ENCODE measurements at regions not wholly inside any gene's neighbourhood (a gene's known extent, or its start where the extent isn't known, plus 50 kb on each side); places are given as distances from the start of the nearest gene placed in this dataset.
"Not testable (repeated sequence)": the region's sequence is repeated elsewhere in the genome, so short reads cannot be mapped to it uniquely, and the experiment has no call there.

DNA sequence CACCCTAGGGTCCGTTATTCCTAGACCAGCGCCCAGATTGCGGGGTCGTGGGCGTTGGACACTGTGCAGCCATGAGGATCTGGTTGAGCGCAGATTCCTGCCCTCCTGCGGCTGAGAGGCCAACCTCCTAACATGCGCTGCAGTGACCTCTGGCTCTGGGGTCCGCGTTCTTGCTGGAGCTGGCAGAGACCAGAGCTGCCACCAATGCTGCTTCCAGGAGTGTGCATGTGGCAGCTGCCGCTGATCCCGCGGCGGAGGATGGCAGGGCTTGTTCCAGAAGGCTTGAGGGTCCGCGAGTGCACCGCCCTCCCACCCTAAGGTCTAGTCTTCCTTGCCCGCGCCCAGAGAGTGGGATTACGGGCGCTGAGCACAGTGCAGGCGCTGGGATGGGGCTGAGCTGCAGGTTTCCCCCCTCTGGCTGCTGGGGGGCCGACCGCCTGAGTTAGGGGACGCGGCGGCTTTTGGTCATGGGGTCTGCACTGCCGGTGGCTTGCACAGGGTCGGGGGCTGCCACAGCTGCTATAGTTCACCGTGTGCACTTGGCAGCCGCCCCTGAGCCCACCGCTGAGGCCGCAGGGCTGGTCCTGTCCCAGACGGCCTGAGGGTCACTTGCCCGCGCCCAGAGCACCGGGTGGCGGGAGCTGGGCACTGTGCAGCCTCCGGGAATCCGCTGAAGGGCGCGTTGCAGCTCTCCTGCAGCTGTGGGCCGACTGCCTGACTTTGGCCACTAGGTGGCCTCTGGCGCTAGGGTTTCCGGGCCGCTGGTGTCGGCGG, 145.9 kb downstream of the CCDC74A start:
- intact Hi-C loops (cut with DNase I, micrococcal nuclease), result no loop called here

DNA sequence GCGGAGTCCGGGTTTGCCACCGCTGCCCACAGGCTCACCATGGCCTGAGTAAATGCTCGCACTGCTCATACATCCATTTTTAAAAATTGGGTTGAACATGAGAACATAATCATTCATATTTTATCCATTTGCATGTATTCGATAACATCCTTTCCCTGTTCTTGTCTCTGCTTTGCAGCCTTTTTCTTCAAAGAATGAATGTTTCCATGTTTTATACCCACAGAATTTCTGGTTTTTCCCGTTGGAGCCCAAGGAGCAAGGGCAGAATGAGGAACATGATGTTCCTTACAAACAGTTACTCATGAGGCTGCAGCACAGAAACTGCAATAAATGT, 146.5 kb downstream of the CCDC74A start:
- Histone ChIP-seq H3K9me3 (no peaks in the 10 kb centered on the region), H3K4me3 (no peak overlapping the region), H3K4me1 (ENCODE audit: low read depth) (peaks cover 21% of the 10 kb centered on the region), H3K36me3 (ENCODE audit: low read depth) (no peaks in the 10 kb centered on the region)
- intact Hi-C loops (cut with DNase I, micrococcal nuclease), result no loop called here
- ATAC-seq (no peak), DNase-seq (no peak)
- TF ChIP-seq, protein P1, sequence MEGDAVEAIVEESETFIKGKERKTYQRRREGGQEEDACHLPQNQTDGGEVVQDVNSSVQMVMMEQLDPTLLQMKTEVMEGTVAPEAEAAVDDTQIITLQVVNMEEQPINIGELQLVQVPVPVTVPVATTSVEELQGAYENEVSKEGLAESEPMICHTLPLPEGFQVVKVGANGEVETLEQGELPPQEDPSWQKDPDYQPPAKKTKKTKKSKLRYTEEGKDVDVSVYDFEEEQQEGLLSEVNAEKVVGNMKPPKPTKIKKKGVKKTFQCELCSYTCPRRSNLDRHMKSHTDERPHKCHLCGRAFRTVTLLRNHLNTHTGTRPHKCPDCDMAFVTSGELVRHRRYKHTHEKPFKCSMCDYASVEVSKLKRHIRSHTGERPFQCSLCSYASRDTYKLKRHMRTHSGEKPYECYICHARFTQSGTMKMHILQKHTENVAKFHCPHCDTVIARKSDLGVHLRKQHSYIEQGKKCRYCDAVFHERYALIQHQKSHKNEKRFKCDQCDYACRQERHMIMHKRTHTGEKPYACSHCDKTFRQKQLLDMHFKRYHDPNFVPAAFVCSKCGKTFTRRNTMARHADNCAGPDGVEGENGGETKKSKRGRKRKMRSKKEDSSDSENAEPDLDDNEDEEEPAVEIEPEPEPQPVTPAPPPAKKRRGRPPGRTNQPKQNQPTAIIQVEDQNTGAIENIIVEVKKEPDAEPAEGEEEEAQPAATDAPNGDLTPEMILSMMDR (IDR thresholded peaks at IDR 0.05), result peak; percentile 3

More for the DNA sequence above, 145.9 kb downstream of the CCDC74A start:
- peak; percentile 97 for ATAC-seq
- Histone ChIP-seq H3K4me1 (ENCODE audit: low read depth) (peaks cover 21% of the 10 kb centered on the region), H3K36me3 (ENCODE audit: low read depth) (no peaks in the 10 kb centered on the region), H3K9me3 (no peaks in the 10 kb centered on the region), H3K4me3 (no peak overlapping the region)
- TF ChIP-seq, protein P1 (IDR thresholded peaks at IDR 0.05), result peak; percentile 83
- peak; percentile 76 to 87 (median 81) for DNase-seq

DNA sequence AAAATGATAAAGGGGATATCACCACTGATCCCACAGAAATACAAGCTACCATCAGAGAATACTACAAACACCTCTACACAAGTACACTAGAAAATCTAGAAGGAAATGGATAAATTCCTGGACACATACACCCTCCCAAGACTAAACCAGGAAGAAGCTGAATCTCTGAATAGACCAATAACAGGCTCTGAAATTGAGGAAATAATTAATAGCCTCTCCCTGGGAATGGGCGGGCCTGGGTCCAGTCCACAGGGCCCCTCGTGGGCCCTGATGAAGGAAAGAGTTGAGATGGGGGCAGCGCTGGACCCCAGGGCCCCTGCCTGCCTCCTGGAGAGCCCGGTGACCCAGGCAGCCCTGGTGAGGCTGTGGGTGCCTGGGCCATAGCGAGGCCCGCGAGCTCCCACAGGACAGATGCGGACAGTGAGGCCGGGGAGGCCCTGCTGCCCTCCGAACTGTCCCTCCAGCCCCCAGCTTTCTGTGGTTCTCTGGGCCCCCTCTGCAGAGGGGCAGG, 154.0 kb downstream of the CCDC74A start:
- peak; percentile 25 for ATAC-seq
- H3K4me3 ChIP-seq; H3K36me3 ChIP-seq (ENCODE audit: low read depth); intact Hi-C loops (cut with DNase I, micrococcal nuclease); H3K9me3 ChIP-seq; DNase-seq; H3K4me1 ChIP-seq (ENCODE audit: low read depth): not testable (repeated sequence)

DNA sequence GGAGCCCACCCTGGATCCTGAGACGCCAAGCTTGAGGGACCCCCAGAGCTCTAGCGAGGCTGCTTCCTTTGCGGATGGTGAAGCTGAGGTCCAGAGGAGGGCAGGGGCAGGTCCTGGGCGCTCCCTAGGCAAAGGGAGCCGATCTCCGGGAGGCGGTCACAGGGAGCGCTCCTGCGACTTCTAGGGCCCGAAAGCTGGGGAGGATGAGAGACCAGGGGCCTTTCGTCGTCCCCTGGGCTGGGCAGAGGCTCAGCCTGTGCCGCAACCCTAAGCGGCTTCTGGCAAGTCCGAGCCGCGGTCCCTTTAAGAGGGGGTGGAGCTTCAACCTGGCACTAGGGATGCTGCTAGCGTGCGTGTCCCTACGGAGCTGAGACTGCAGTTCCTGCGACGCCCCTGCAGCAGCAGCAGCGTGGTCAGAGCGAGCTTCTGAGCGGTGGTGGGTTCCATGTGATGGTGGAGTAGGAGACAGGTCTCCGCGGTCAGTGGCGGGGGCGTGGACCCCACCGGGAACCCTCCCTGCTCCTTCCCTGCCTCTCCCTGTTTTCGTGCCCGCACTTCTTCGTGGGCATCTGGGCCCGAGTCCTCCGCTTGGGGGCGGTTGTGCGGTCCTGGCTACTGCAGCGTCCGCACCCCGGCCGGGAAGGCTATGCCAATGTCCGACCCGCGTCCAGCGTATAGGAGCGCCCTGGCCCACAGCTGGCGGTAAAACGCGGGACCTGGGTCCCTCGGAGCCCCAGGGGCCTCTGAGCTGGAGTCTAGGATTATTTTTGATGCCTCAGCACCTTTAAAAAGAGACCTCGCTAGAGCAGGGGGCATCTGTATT, 154.6 kb downstream of the CCDC74A start:
- DNase-seq, result peak; percentile 80 to 86 (median 83)
- TF ChIP-seq, protein P1 (IDR thresholded peaks at IDR 0.05), result no peak
- Histone ChIP-seq H3K36me3 (ENCODE audit: low read depth) (no peaks in the 10 kb centered on the region), H3K4me3 (peak overlapping the region; percentile 14), H3K4me1 (ENCODE audit: low read depth) (no peaks in the 10 kb centered on the region), H3K9me3 (no peaks in the 10 kb centered on the region)
- intact Hi-C loops (cut with DNase I, micrococcal nuclease), result no loop called here
- peak; percentile 99 for ATAC-seq

DNA sequence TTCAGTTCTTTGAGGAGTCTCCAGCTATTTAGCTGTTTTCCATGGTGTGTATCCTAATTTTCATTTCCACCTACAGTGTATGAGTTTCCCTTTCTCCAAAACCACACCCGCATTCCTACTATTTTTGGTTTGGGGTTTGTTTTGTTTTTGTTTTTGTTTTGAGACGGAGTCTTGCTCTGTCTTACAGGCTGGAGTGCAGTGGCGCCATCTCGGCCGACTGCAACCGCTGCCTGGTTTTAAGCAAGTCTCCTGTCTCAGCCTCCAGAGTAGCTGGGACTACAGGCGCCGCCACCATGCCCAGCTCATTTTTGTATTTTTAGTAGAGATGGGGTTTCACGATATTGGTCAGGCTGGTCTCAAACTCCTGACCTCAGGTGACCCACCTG, 155.2 kb downstream of the CCDC74A start:
- intact Hi-C loops (cut with DNase I, micrococcal nuclease); H3K4me1 ChIP-seq (ENCODE audit: low read depth); H3K36me3 ChIP-seq (ENCODE audit: low read depth); H3K4me3 ChIP-seq; H3K9me3 ChIP-seq: not testable (repeated sequence)
- ATAC-seq, result peak; percentile 40
- peak; percentile 10 to 44 (median 36) for DNase-seq

DNA sequence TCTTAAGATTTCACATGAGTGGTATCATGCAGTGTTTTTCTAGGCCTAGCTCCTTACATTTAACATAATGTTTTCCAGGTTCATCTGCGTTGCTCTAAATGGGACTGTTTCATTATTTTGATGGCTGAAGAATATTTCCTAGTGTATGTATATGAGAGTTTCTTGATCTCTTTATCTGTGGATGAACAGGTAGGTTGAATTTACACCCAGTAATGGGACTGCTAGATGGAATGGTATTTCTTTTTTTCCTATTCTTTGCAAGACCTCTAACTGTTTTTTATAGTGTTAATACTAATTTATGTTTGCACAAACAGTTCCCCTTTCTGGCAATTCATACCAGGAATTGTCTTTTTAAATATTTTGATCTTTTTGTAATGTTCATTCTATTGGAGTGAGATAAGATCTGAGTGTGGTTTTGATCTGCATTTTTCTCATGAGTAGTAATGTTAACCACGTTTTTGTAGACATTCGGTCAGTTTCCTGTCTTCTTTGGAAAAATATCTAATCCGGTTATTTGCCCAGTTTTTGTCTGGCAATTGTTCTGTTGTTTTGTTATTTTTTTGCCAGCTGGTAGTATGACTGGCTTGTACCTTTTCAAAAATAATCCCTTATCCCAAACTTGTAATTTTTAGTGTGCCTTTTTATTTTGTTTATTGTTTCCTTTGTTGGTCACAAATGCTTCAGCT, 157.1 kb downstream of the CCDC74A start:
- intact Hi-C loops (cut with DNase I, micrococcal nuclease); H3K4me3 ChIP-seq; H3K9me3 ChIP-seq; DNase-seq; ATAC-seq; H3K36me3 ChIP-seq (ENCODE audit: low read depth); H3K4me1 ChIP-seq (ENCODE audit: low read depth): not testable (repeated sequence)

DNA sequence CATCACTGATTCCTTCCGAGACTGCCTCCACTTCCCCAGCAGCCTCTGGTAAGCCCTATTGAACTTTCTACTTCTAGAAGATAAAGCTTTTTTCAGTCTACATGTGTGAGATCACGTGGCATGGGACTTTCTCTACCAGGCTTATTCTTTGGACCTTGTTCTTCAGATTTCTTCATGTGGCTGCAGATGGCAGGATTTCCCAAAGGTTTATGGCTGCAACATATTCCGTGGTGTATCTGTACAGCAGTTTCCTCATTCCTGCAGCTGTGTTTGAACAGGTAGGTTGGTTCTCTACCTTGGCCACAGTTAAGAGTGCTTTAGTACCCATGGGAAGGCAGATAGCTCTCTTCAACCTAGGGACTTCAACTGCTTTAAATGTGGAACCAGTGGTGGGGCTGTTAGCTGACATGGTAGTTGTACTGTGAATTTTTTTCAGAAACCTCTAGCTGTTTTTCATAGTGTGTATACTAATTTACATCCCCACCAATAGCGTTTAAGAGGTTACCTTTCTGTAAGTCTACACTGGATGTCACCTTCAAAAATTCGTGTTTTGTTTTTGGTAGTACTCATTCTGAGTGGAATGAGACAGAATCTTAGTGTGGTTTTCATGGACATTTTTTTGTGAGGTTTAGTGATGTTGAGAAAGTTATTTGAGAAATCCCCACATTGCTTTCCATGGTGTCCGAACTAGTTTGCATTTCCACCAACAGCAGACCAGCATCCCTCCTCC, 158.6 kb downstream of the CCDC74A start:
- H3K9me3 ChIP-seq; intact Hi-C loops (cut with DNase I, micrococcal nuclease); H3K4me1 ChIP-seq (ENCODE audit: low read depth); H3K36me3 ChIP-seq (ENCODE audit: low read depth); H3K4me3 ChIP-seq: not testable (repeated sequence)
- ATAC-seq (peak; percentile 65), DNase-seq (peak in 1 of 3 donors; percentile 44)

DNA sequence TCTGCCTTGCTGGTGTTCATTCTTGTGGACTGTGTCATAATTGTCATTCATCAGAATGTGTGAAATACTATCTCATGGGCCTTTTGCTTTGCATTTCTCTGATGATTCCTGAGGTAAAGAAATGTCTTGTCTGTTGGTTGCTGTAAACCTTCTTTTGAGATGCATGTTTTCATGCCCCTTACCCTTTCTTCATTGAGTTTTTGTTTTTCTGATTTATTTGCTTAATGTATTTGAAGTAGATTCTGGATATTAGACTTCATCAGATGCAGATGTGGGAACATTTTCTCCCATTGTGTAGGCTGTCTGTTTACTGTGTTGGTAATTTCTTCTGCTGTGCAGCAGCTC, 159.2 kb downstream of the CCDC74A start:
- H3K9me3 ChIP-seq; H3K4me3 ChIP-seq; intact Hi-C loops (cut with DNase I, micrococcal nuclease); H3K4me1 ChIP-seq (ENCODE audit: low read depth); DNase-seq; ATAC-seq; H3K36me3 ChIP-seq (ENCODE audit: low read depth): not testable (repeated sequence)

DNA sequence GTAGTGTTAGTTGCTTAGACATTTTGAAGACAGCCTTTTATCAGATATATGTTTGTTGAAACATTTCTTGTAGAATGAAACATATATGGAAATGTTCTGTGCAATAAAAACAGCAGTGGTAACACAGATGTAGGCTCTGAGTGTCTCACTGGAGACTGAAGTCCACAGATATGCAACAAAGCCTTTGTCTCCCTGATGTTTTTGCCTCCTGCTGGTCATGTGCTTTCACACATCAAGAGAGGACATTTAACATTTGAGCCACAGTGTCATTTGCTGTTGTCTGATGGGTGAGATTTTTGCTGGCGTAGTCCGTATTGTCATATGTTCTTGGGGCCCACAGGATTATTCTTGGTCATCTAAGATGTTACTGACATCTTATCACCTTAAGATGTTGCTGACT, 161.4 kb downstream of the CCDC74A start:
- H3K4me3 ChIP-seq; H3K36me3 ChIP-seq (ENCODE audit: low read depth); intact Hi-C loops (cut with DNase I, micrococcal nuclease); ATAC-seq; H3K4me1 ChIP-seq (ENCODE audit: low read depth); H3K9me3 ChIP-seq; DNase-seq: not testable (repeated sequence)

DNA sequence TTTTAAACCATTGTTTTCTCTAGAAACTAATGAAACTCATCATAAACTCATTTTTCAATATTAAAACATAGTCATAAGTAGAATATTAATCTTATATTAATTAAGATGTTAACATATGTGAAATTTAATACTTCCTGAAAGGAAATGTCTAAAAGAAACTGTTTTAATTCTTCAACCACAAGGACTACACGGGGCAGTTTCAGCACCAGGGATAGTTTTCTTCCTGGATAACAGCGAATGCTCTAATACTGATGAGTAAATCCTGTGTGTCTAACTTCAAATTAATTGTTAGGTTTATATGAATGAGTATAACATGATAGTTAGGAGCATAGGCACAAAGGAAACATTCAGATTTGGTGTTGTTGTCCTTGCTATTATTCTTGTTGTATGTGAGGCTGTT, 183.6 kb downstream of the CCDC74A start:
- H3K4me1 ChIP-seq (ENCODE audit: low read depth); H3K36me3 ChIP-seq (ENCODE audit: low read depth); intact Hi-C loops (cut with DNase I, micrococcal nuclease); H3K9me3 ChIP-seq; H3K4me3 ChIP-seq; ATAC-seq; DNase-seq: not testable (repeated sequence)
